ENCODE measurements at regions not wholly inside any gene's neighbourhood (a gene's known extent, or its start where the extent isn't known, plus 50 kb on each side); places are given as distances from the start of the nearest gene placed in this dataset.

- no peak overlapping the region for H3K4me3 ChIP-seq
- DNase-seq, result no peak
- H3K4me1 ChIP-seq, result no peaks in the 10 kb centered on the region
- no peaks in the 10 kb centered on the region for H3K36me3 ChIP-seq (replicated peaks in 1 of 2; ENCODE audit: insufficient read depth in 1 of 2, low read depth in 2 of 2)
- no peaks in the 10 kb centered on the region for H3K9me3 ChIP-seq
- no peaks in the 10 kb centered on the region for H3K27me3 ChIP-seq
- ATAC-seq, result no peak
- intact Hi-C loops (cut with DNase I), result no loop called here
- H3K27ac ChIP-seq, result no peak overlapping the region
- no peak for TF ChIP-seq POLR2A (IDR thresholded peaks at IDR 0.05)
- TF ChIP-seq CTCF (IDR thresholded peaks at IDR 0.05), result no peak
Measured at GRCh38 chr16:59295474-59295873, 561.4 kb upstream of the GOT2 start.

GRCh38 chr16:59290718-59291117 lies 556.6 kb upstream of the GOT2 start:
- no peaks in the 10 kb centered on the region for H3K27me3 ChIP-seq
- no peak for DNase-seq
- intact Hi-C loops (cut with DNase I), result no loop called here

GRCh38 chr16:59289151-59289550 lies 555.0 kb upstream of the GOT2 start:
- no peak for DNase-seq
- no peaks in the 10 kb centered on the region for H3K9me3 ChIP-seq
- no peak overlapping the region for H3K4me3 ChIP-seq
- 46 to 65% methylated on average over 3 of the region's 3 CpGs for WGBS, 2 donors
- H3K27ac ChIP-seq, result no peak overlapping the region
- no peak for ATAC-seq
- H3K27me3 ChIP-seq, result no peaks in the 10 kb centered on the region
- TF ChIP-seq CTCF (IDR thresholded peaks at IDR 0.05), result no peak
- TF ChIP-seq POLR2A (IDR thresholded peaks at IDR 0.05), result no peak
- intact Hi-C loops (cut with DNase I), result no loop called here
- no peaks in the 10 kb centered on the region for H3K4me1 ChIP-seq
- no peaks in the 10 kb centered on the region for H3K36me3 ChIP-seq (replicated peaks in 1 of 2; ENCODE audit: insufficient read depth in 1 of 2, low read depth in 2 of 2)

More at GRCh38 chr16:59290718-59291117, 556.6 kb upstream of the GOT2 start:
- Histone ChIP-seq H3K36me3 (replicated peaks in 1 of 2; ENCODE audit: insufficient read depth in 1 of 2, low read depth in 2 of 2) (no peaks in the 10 kb centered on the region), H3K4me1 (no peaks in the 10 kb centered on the region), H3K9me3 (no peaks in the 10 kb centered on the region), H3K27ac (no peak overlapping the region), H3K4me3 (no peak overlapping the region)
- TF ChIP-seq CTCF (IDR thresholded peaks at IDR 0.05) (no peak), POLR2A (IDR thresholded peaks at IDR 0.05) (no peak)
- ATAC-seq, result no peak
- 60 to 69% methylated on average over 3 of the region's 3 CpGs for WGBS, 2 donors

- H3K27me3 ChIP-seq, result no peaks in the 10 kb centered on the region
- no peaks in the 10 kb centered on the region for H3K36me3 ChIP-seq (replicated peaks in 1 of 2; ENCODE audit: insufficient read depth in 1 of 2, low read depth in 2 of 2)
- H3K4me1 ChIP-seq, result no peaks in the 10 kb centered on the region
- ATAC-seq, result no peak
- H3K27ac ChIP-seq, result no peak overlapping the region
- WGBS, 2 donors, result 9 to 25% methylated on average over 3 of the region's 3 CpGs
- TF ChIP-seq POLR2A (IDR thresholded peaks at IDR 0.05) (no peak), CTCF (IDR thresholded peaks at IDR 0.05) (no peak)
- no peak overlapping the region for H3K4me3 ChIP-seq
- DNase-seq, result no peak
- H3K9me3 ChIP-seq, result no peaks in the 10 kb centered on the region
- intact Hi-C loops (cut with DNase I), result no loop called here
Measured at GRCh38 chr16:59274141-59274540, 540.0 kb upstream of the GOT2 start.

GRCh38 chr16:59263955-59264354 lies 529.8 kb upstream of the GOT2 start:
- TF ChIP-seq CTCF (IDR thresholded peaks at IDR 0.05), result no peak
- no peak for TF ChIP-seq POLR2A (IDR thresholded peaks at IDR 0.05)
- WGBS, 2 donors, result 76 to 97% methylated on average over 4 of the region's 4 CpGs
- H3K36me3 ChIP-seq (replicated peaks in 1 of 2; ENCODE audit: insufficient read depth in 1 of 2, low read depth in 2 of 2), result no peaks in the 10 kb centered on the region
- no peak for DNase-seq
- H3K9me3 ChIP-seq, result no peaks in the 10 kb centered on the region
- no peaks in the 10 kb centered on the region for H3K27me3 ChIP-seq
- ATAC-seq, result no peak
- H3K4me1 ChIP-seq, result no peaks in the 10 kb centered on the region
- intact Hi-C loops (cut with DNase I), result no loop called here
- H3K27ac ChIP-seq, result no peak overlapping the region
- H3K4me3 ChIP-seq, result no peak overlapping the region
